ENCODE measurements at regions not wholly inside any gene's neighbourhood (a gene's known extent, or its start where the extent isn't known, plus 50 kb on each side); places are given as distances from the start of the nearest gene placed in this dataset.

- Histone ChIP-seq H4K91ac (replicated peaks; ENCODE audit: insufficient read length, low read length) (no peak overlapping the region), H3K79me2 (ENCODE audit: control insufficient read depth in 1 of 2, insufficient read depth in 2 of 2, low read length in 2 of 2) (no peaks in the 10 kb centered on the region), H4K20me1 (replicated peaks in 1 of 2; ENCODE audit: control insufficient read depth in 1 of 2, insufficient read depth in 2 of 2, low read length in 2 of 2) (no peaks in the 10 kb centered on the region), H3K4ac (replicated peaks; ENCODE audit: insufficient read length, low read depth, low read length) (no peak overlapping the region), H2AFZ (ENCODE audit: low read length) (no peak overlapping the region), H2BK12ac (ENCODE audit: low read depth, low read length) (no peak overlapping the region), H2BK15ac (ENCODE audit: low read length) (no peak overlapping the region), H2BK20ac (ENCODE audit: low read length) (no peak overlapping the region), H4K8ac (ENCODE audit: extremely low read depth, insufficient read depth, low read length) (no peak overlapping the region), H4K5ac (ENCODE audit: insufficient read length, low read depth, low read length) (no peak overlapping the region), H3K14ac (ENCODE audit: insufficient read length) (no peak overlapping the region), H3K27me3 (replicated peaks in 1 of 4; ENCODE audit: control insufficient read depth in 3 of 4, extremely low read depth in 1 of 4, insufficient read depth in 3 of 4, low read length in 3 of 4) (no peaks in the 10 kb centered on the region), H3K23me2 (ENCODE audit: low read depth, low read length) (no peaks in the 10 kb centered on the region), H3K9me3 (ENCODE audit: insufficient read depth in 2 of 2, low read depth in 1 of 2, low read length in 1 of 2) (no peaks in the 10 kb centered on the region; a peak in 1 of 4 replicates), H3K9ac (replicated peaks in 1 of 4; ENCODE audit: extremely low read depth in 1 of 4, low read depth in 3 of 4, low read length in 3 of 4) (no peak overlapping the region), H3K23ac (ENCODE audit: insufficient read length) (no peak overlapping the region), H2BK5ac (ENCODE audit: low read depth, low read length) (no peak overlapping the region), H2BK120ac (replicated peaks; ENCODE audit: low read depth, low read length) (no peak overlapping the region), H3K4me2 (ENCODE audit: insufficient read depth in 1 of 2, low read depth in 2 of 2, low read length in 2 of 2) (no peak overlapping the region), H3K27ac (ENCODE audit: low read depth, low read length) (no peak overlapping the region), H3K18ac (ENCODE audit: extremely low read depth, low read length) (no peak overlapping the region), H3K79me1 (ENCODE audit: low read depth, low read length) (no peaks in the 10 kb centered on the region), H3K56ac (replicated peaks; ENCODE audit: insufficient read length, low read depth, low read length) (no peak overlapping the region), H3K36me3 (ENCODE audit: control insufficient read depth in 2 of 4, insufficient read depth in 4 of 4, low read length in 3 of 4) (no peaks in the 10 kb centered on the region), H2AK5ac (ENCODE audit: low read depth, low read length) (no peak overlapping the region), H3K4me1 (replicated peaks in 1 of 4; ENCODE audit: control insufficient read depth in 3 of 4, insufficient read depth in 4 of 4, low read length in 3 of 4) (peaks cover 4 to 15% (median 5%) of the 10 kb centered on the region in 4 experiments; a peak in 4 of 7 replicates), H3K4me3 (ENCODE audit: extremely low read depth in 1 of 4, insufficient read depth in 2 of 4, low read depth in 3 of 4, low read length in 4 of 4) (no peak overlapping the region)
- POLR2A ChIA-PET (ENCODE audit: partially characterized antibody) = interaction anchor here (1.1 kb wide), 1 partner anchor 57 kb away, joined by 3 read pairs; no protein-coding TSS in a partner anchor
- CTCF ChIA-PET (ENCODE audit: partially characterized antibody) = interaction anchor here (0.6 to 7.8 kb wide), 58 partner anchors 10 to 501 kb away, joined by 3 to 273 read pairs (median 4); partner anchors contain the start of genes CLDN11 and SLC7A14
- no peak for FAIRE-seq
- 100% methylated on average over 1 of the region's 1 CpG; no CpG with 5 or more reads in 1 of the 2 experiments for WGBS, 2 experiments (ENCODE audit: extremely low coverage in 1 of 2, insufficient coverage in 1 of 2, insufficient read length in 1 of 2, insufficient replicate concordance in 2 of 2, low coverage in 1 of 2, low lambda C conversion rate in 2 of 2, missing lambda C conversion rate in 1 of 2)
- no peak for DNase-seq (ENCODE audit: low read depth in 1 of 2, low spot score in 2 of 2)
- TF ChIP-seq BCL11A (IDR thresholded peaks at IDR 0.05; ENCODE audit: low read depth in 2 of 2, low read length in 2 of 2) = no peak
- no peak for TF ChIP-seq SIN3A (conservative IDR thresholded peaks at IDR 0.05 in 1 of 2, IDR thresholded peaks at IDR 0.05 in 1 of 2; ENCODE audit: low read depth in 1 of 2, low read length in 2 of 2)
- TF ChIP-seq EP300 (IDR thresholded peaks at IDR 0.05; ENCODE audit: borderline replicate concordance in 1 of 2, low read depth in 2 of 2, low read length in 2 of 2) = no peak
- no peak for TF ChIP-seq POLR2A (IDR thresholded peaks at IDR 0.05; ENCODE audit: control extremely low read depth in 1 of 2, low read depth in 2 of 2, low read length in 2 of 2)
- no peak for TF ChIP-seq EZH2 (IDR thresholded peaks at IDR 0.05; ENCODE audit: low read depth, low read length, severe bottlenecking)
- no peak for TF ChIP-seq CTCF (IDR thresholded peaks at IDR 0.05; ENCODE audit: control extremely low read depth in 1 of 3, insufficient read depth in 1 of 3, low read depth in 1 of 3, low read length in 3 of 3)
- TF ChIP-seq RAD21 (IDR thresholded peaks at IDR 0.05 in 1 of 2, conservative IDR thresholded peaks at IDR 0.05 in 1 of 2; ENCODE audit: low read depth in 2 of 2, low read length in 2 of 2) = no peak
- no peak for TF ChIP-seq JUND (IDR thresholded peaks at IDR 0.05; ENCODE audit: low read length)
- TF ChIP-seq HDAC2 (IDR thresholded peaks at IDR 0.05; ENCODE audit: borderline replicate concordance in 1 of 2, low read depth in 2 of 2, low read length in 2 of 2) = no peak
- TF ChIP-seq TAF7 (optimal IDR thresholded peaks at IDR 0.05; ENCODE audit: borderline replicate concordance, low read depth, low read length) = no peak
Observed at GRCh38 chr3:170809975-170810357, 60.0 kb downstream of the RPL22L1 start.
